Erythroblast (primary cell): ENCODE measurements at regions not wholly inside any gene's neighbourhood (a gene's known extent, or its start where the extent isn't known, plus 50 kb on each side); places are given as distances from the start of the nearest gene placed in this dataset.
"Not testable (repeated sequence)": the region's sequence is repeated elsewhere in the genome, so short reads cannot be mapped to it uniquely, and the experiment has no call there.

Experiments
- GATA1 ChIP-seq: IDR thresholded peaks from 2 replicates; pipeline ENCODE4 v1.6.1; 2011; ENCODE audit warnings: low read depth, mild to moderate bottlenecking, control low read depth, low read length, moderate library complexity
- POLR2A ChIP-seq: IDR thresholded peaks from 2 replicates; pipeline ENCODE4 v1.6.1; 2011; ENCODE audit warnings: mild to moderate bottlenecking, low read length

DNA sequence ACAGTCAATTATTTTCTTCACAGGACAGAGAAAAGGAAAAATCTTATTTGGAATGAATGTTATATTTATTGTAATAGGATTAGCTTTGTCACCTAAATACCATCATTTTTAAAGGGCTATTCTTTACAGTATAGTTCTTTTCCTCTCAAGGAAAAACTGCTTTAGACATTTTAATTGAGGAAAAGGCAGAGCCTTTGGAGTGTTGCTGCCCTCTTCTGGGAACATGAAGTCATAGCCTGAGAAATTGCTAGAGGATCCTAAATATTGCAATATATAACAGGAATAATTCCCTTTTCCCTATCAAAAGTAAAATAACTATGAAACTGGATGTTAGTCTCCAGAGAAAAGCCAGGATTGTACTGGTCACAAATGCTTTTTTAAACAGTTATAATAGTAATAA lies 81.8 kb upstream of the NOTCH2NLA start:
- TF ChIP-seq POLR2A, GATA1: not testable (repeated sequence)
